ENCODE measurements at regions not wholly inside any gene's neighbourhood (a gene's known extent, or its start where the extent isn't known, plus 50 kb on each side); places are given as distances from the start of the nearest gene placed in this dataset.
"Not testable (repeated sequence)": the region's sequence is repeated elsewhere in the genome, so short reads cannot be mapped to it uniquely, and the experiment has no call there.

DNA sequence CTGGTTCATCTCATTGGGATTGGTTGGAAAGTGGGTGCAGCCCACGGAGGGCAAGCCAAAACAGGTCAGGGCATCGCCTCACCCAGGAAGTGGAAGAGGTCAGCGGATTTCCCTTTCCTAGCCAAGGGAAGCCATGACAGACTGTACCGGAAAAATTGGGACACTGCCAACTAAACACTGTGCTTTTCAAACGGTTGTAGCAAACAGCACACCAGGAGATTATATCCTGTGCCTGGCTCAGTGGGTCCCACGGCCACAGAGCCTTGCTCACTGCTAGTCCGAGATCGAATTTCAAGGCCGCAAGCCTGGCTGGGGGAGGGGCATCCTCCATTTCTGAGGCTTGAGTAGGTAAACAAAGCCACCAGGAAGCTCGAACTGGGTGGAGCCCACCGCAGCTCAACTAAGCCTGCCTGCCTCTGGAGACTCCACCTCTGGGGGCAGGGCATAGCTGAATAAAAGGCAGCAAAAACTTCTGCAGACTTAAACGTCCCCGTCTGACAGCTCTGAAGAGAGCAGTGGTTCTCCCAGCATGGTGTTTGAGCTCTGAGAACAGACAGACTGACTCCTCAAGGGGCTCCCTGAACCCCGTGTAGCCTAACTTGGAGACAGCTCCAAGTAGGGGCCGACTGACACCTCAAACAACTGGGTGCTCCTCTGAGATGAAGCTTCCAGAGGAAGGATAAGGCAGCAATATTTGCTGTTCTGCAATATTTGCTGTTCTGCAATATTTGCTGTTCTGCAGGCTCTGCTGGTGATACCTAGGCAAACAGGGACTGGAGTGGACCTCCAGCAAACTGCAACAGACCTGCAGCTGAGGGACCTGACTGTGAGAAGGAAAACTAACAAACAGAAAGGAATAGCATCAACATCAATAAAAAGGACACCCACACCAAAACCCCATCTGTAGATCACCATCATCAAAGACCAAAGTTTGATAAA lies 191.0 kb upstream of the IRAK1BP1 start:
- H3K4me1 ChIP-seq (ENCODE audit: control insufficient read depth, insufficient read depth, low read length); BruUV-seq (replicated peaks); H3K56ac ChIP-seq (ENCODE audit: extremely low read depth, insufficient read depth, low read length); DNase-seq; H3K9me1 ChIP-seq (ENCODE audit: insufficient read depth, low read length); H2AK5ac ChIP-seq (ENCODE audit: low read depth, low read length); CTCF ChIA-PET; H2BK15ac ChIP-seq (ENCODE audit: low read depth, low read length); H4K5ac ChIP-seq (ENCODE audit: low read depth, low read length); H2BK120ac ChIP-seq (ENCODE audit: low read depth, low read length); intact Hi-C loops (cut with micrococcal nuclease); H3K18ac ChIP-seq (ENCODE audit: low read depth, low read length); H2AFZ ChIP-seq (replicated peaks; ENCODE audit: low read length, poor library complexity); ATAC-seq (ENCODE audit: low read depth); H4K91ac ChIP-seq (ENCODE audit: insufficient read depth, low read depth, low read length); H3K14ac ChIP-seq (replicated peaks; ENCODE audit: low read depth, low read length); H3K9me3 ChIP-seq (ENCODE audit: control insufficient read depth, insufficient read depth, low read length); H2AK9ac ChIP-seq (replicated peaks; ENCODE audit: low read depth, low read length, poor library complexity); H4K8ac ChIP-seq (ENCODE audit: low read depth in 2 of 2, low read length in 2 of 2); H2BK20ac ChIP-seq (ENCODE audit: low read depth, low read length); H3K36me3 ChIP-seq (ENCODE audit: control insufficient read depth, insufficient read depth, low read length); POLR2A ChIA-PET (ENCODE audit: unreplicated experiment); H2BK5ac ChIP-seq (ENCODE audit: low read depth, low read length, poor library complexity, severe bottlenecking); H3K4me3 ChIP-seq (ENCODE audit: insufficient read depth, low read depth, low read length); H4K20me1 ChIP-seq (ENCODE audit: insufficient read depth, low read length); H3K4ac ChIP-seq (ENCODE audit: low read depth, low read length); H3K27me3 ChIP-seq (ENCODE audit: control insufficient read depth, insufficient read depth, low read length); H3K79me1 ChIP-seq (ENCODE audit: low read depth in 1 of 2, low read length in 2 of 2); in situ Hi-C loops (cut with MboI; ENCODE audit: low sequenced_read_pairs); H3K4me2 ChIP-seq (ENCODE audit: low read depth, low read length); H3K27ac ChIP-seq (ENCODE audit: insufficient read depth, low read length); H3K9ac ChIP-seq (ENCODE audit: low read depth, low read length); H3K23ac ChIP-seq (ENCODE audit: low read depth, low read length); dilution Hi-C loops (cut with HindIII; ENCODE audit: low sequenced_read_pairs, unreplicated experiment): not testable (repeated sequence)
- 37% methylated on average over 4 of the region's 15 CpGs; no CpG with 5 or more reads in 1 of the 2 experiments for WGBS, 2 experiments (ENCODE audit: extremely low coverage in 2 of 2, insufficient read length in 1 of 2)

All from IMR-90 (cell line).